ENCODE measurements at regions not wholly inside any gene's neighbourhood (a gene's known extent, or its start where the extent isn't known, plus 50 kb on each side); places are given as distances from the start of the nearest gene placed in this dataset.
"Not testable (repeated sequence)": the region's sequence is repeated elsewhere in the genome, so short reads cannot be mapped to it uniquely, and the experiment has no call there.

GRCh38 chr13:52910318-52910717, 61.9 kb upstream of the PCDH8 start:
- BruUV-seq (replicated peaks); H4K20me1 ChIP-seq (ENCODE audit: insufficient read depth, low read length); H3K4me3 ChIP-seq (replicated peaks in 1 of 3; ENCODE audit: insufficient read depth in 1 of 3, low read depth in 2 of 3, low read length in 3 of 3); H3K4me1 ChIP-seq (ENCODE audit: insufficient read depth, low read length); H3K9me3 ChIP-seq (ENCODE audit: low read length); H2AFZ ChIP-seq (ENCODE audit: low read length); H3K36me3 ChIP-seq (replicated peaks in 1 of 2; ENCODE audit: control insufficient read depth in 1 of 2, insufficient read depth in 2 of 2, low read length in 2 of 2); DNase-seq (ENCODE audit: low spot score); CTCF ChIA-PET (ENCODE audit: low intra/inter-chr PET ratio, low total read pairs); H3K79me2 ChIP-seq (ENCODE audit: insufficient read depth, low read length); H3K4me2 ChIP-seq (ENCODE audit: low read depth, low read length); FAIRE-seq; intact Hi-C loops (cut with micrococcal nuclease; ENCODE audit: unreplicated experiment); H3K9ac ChIP-seq (ENCODE audit: insufficient read depth, low read depth, low read length); POLR2A ChIA-PET; ATAC-seq; H3K27ac ChIP-seq (ENCODE audit: extremely low read length, insufficient read depth, low read length); in situ Hi-C loops (cut with HindIII; ENCODE audit: extremely low pct_ligation_motif_present, low pct_unique_long_range_greater_than_20kb): not testable (repeated sequence)
- H3K27me3 ChIP-seq (ENCODE audit: control insufficient read depth in 1 of 2, insufficient read depth in 2 of 2, low read length in 2 of 2) = peaks cover 0 to 28% of the 10 kb centered on the region in 2 experiments; a peak in 2 of 5 replicates
- 0% methylated on average over 2 of the region's 2 CpGs for WGBS (ENCODE audit: low lambda C conversion rate)

- H3K9me3 ChIP-seq (ENCODE audit: low read length) = no peaks in the 10 kb centered on the region
- no peak overlapping the region for H2AFZ ChIP-seq (ENCODE audit: low read length)
- no peaks in the 10 kb centered on the region for H3K79me2 ChIP-seq (ENCODE audit: insufficient read depth, low read length)
- no peak overlapping the region for H3K9ac ChIP-seq (ENCODE audit: insufficient read depth, low read depth, low read length)
- ChIA-PET CTCF (ENCODE audit: low intra/inter-chr PET ratio, low total read pairs) (no interaction called here), POLR2A (no interaction called here)
- peaks cover 0 to 45% of the 10 kb centered on the region in 2 experiments; a peak in 2 of 5 replicates for H3K27me3 ChIP-seq (ENCODE audit: control insufficient read depth in 1 of 2, insufficient read depth in 2 of 2, low read length in 2 of 2)
- WGBS (ENCODE audit: low lambda C conversion rate) = 34% methylated on average over 12 of the region's 20 CpGs
- TF ChIP-seq ZBTB49 (CRISPR knock-in tag; IDR thresholded peaks at IDR 0.05; ENCODE audit: borderline replicate concordance) = no peak
- TF ChIP-seq NKX3-1 (CRISPR knock-in tag; IDR thresholded peaks at IDR 0.05) = no peak
- TF ChIP-seq MYC (CRISPR knock-in tag; IDR thresholded peaks at IDR 0.05; ENCODE audit: borderline replicate concordance) = no peak
- no peak for TF ChIP-seq HIC2 (CRISPR knock-in tag; IDR thresholded peaks at IDR 0.05; ENCODE audit: low read depth)
- TF ChIP-seq ZNF660 (CRISPR knock-in tag; IDR thresholded peaks at IDR 0.05; ENCODE audit: borderline replicate concordance, low read depth) = no peak
- no peak for TF ChIP-seq ZNF484 (CRISPR knock-in tag; IDR thresholded peaks at IDR 0.05; ENCODE audit: borderline replicate concordance, low read depth)
- intact Hi-C loops (cut with micrococcal nuclease; ENCODE audit: unreplicated experiment) = no loop called here
- in situ Hi-C loops (cut with HindIII; ENCODE audit: extremely low pct_ligation_motif_present, low pct_unique_long_range_greater_than_20kb) = no loop called here
- H3K4me2 ChIP-seq (ENCODE audit: low read depth, low read length) = no peak overlapping the region
- H3K36me3 ChIP-seq (replicated peaks in 1 of 2; ENCODE audit: control insufficient read depth in 1 of 2, insufficient read depth in 2 of 2, low read length in 2 of 2) = no peaks in the 10 kb centered on the region
- no peak overlapping the region for H3K27ac ChIP-seq (ENCODE audit: extremely low read length, insufficient read depth, low read length)
- H4K20me1 ChIP-seq (ENCODE audit: insufficient read depth, low read length) = no peaks in the 10 kb centered on the region
- ATAC-seq (no peak), DNase-seq (ENCODE audit: low spot score) (no peak), FAIRE-seq (no peak)
- no peaks in the 10 kb centered on the region for H3K4me1 ChIP-seq (ENCODE audit: insufficient read depth, low read length)
- H3K4me3 ChIP-seq (replicated peaks in 1 of 3; ENCODE audit: insufficient read depth in 1 of 3, low read depth in 2 of 3, low read length in 3 of 3) = no peak overlapping the region
- BruUV-seq (replicated peaks) = no TSS peak
Measured at GRCh38 chr13:52906122-52906903, 57.9 kb upstream of the PCDH8 start.

Measured in HepG2 (cell line).